GM03348 (cell line): ENCODE measurements at regions not wholly inside any gene's neighbourhood (a gene's known extent, or its start where the extent isn't known, plus 50 kb on each side); places are given as distances from the start of the nearest gene placed in this dataset.
"Not testable (repeated sequence)": the region's sequence is repeated elsewhere in the genome, so short reads cannot be mapped to it uniquely, and the experiment has no call there.

Experiments used
- DNase-seq: peaks from one replicate; pipeline ENCODE4 v3.0.0; 2012; ENCODE audit warnings: low spot score

- peak; percentile 29 for DNase-seq
Measured at GRCh38 chr6:4256969-4257368, 121.6 kb upstream of the ECI2 start.

DNA sequence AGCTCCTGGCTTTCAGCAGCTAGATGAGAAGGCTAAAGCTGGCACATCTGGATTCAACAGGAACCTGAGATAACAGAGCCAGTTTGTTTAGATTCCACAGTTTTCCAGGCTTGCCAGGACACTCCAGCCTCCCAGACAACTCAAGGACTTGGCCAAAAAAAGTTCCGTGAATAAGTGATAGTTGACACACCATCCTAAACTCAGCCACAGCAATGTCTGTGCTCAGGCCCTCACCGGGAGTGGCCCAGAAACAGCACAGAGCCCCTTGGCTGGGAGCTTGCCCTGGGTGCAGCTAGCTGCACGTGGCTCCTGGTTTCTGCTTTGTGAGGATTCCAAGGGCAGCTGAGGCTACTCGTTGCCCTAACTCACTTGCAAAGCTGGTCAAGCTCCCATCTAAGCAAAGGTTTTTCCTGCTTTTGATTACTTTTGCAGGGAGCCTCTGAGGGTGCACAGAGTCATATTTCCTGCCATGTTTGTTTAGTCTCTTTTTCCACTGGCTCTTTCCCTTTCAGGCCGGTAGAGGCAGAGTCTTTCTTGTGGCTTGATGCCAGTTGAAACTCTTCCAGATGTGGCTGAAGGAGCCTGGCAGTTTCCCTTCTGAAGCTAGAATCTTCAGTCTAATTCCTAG is 118.3 kb upstream of the ECI2 start:
- DNase-seq: peak; percentile 77

GRCh38 chr6:4252445-4252844 is 117.1 kb upstream of the ECI2 start:
- not testable (repeated sequence) for DNase-seq

GRCh38 chr6:4250645-4251044 is 115.3 kb upstream of the ECI2 start:
- DNase-seq: no peak

- not testable (repeated sequence) for DNase-seq
Measured at GRCh38 chr6:4243832-4244231, 108.5 kb upstream of the ECI2 start.

DNA sequence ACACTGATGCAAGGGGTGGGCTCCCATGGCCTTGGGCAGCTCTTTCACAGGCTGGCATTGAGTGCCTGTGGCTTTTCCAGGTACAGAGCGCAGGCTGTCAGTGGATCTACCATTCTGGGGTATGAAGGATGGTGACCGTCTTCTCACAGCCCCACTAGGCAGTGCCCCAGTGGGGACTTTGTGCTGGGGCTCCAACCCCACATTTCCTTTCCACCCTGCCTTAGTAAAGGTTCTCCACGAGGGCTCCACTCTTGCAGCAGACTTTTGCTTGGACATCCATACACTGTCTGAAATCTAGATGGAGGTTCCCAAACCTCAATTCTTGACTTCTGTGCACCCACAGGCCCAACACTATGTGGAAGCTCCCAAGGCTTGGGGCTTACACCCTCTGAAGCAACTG is 107.9 kb upstream of the ECI2 start:
- DNase-seq: no peak

DNA sequence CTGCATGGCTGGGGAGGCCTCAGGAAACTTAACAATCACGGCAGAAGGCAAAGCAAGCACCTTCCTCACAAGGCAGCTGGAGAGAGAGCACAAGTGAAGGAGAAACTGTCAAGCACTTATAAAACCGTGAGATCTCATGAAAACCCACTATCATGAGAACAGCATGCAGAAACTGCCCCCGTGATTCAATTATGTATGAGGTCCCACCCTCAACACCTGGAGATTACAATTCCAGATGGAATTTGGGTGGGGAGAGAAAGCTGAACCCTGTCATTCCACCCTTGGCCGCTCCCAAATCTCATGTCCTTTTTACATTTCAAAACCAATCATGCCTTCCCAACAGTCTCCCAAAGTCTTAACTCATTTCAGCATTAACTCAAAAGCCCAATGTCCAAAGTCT is 107.2 kb upstream of the ECI2 start:
- DNase-seq: no peak

DNA sequence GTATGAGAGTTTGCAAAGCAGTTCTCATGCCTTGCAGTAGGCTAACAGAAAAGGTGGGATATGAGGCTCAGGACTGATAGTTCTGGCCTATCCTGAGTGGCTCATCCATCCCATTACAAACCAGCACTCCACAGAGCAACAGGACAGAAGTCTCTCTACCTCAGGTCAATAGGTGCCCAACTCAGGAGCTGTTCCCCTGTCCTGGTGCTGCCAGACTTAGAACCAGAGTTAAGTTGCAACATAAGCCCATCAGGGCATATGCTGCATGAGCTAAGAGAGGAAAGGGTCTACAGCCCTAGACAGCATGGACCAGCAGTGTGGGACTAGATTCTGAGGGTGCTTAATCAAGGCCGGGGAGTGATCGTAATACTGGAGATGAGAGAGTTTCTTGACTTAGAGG is 104.8 kb upstream of the ECI2 start:
- no peak for DNase-seq

DNA sequence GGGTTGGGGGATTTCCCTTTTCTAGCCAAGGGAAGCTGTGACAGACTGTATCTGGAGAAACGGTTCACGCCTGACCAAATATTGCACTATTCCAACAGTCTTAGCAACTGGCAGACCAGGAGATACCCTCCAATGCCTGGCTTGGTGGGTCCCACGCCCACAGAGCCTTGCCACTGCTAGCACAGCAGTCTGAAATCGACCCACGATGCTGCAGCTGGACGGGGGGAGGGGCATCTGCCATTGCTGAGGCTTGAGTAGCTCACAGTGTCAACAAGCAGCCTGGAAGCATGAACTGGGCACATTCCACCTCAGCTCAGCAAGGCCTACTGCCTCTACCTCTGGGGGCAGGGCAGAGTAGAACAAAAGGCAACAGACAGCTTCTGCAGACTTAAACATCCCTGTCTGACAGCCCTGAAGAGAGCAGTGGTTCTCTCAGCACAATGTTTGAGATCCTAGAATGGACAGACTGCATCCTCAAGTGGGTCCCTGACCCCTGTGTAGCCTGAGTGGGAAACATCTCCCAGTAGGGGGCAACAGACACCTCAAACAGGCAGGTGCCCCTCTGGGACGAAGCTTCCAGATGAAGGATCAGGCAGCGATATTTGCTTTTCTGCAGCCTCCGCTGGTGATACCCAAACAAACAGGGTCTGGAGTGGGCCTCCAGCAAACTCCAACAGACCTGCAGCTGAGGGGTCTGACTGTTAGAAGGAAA is 89.9 kb upstream of the ECI2 start:
- no peak for DNase-seq

DNA sequence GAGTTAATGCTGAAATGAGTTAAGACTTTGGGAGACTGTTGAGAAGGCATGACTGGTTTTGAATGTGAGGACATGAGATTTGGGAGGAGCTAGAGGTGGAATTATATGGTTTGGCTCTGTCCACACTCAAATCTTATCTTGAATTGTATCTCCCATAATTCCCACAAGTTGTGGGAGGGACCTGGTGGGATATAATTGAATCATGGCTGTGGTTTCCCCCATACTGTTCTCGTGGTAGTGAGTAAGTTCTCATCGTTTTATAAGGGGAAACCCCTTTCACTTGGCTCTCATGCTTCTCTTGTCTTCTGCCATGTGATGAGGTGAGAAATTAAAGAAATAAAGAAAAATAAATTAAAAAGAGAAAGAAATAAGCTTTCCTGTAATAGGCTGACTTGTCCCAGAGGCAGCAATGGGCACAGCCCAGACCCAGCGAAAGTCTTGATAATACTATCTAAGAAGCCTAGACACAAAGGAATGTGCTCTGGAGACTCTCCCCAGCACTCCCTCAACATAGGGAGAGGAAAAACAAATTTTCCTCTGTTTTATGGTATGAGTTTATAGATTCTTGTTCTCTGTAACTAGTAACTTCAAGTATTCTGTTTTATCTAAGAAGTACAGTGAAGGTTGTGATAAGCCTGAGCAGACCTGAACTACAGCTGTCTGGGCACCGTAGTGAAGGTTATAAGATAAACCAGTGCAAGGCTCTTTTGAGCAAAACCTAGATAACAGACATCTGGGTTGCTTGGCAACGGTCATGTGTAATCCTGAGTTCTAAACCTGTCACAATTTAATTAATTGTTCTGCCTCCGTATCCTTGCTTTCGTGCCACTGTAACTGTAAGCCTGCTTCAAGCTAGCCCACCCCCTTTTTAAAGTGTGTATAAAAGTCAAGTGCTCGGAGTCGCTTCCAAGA is 88.9 kb upstream of the ECI2 start:
- no peak for DNase-seq

DNA sequence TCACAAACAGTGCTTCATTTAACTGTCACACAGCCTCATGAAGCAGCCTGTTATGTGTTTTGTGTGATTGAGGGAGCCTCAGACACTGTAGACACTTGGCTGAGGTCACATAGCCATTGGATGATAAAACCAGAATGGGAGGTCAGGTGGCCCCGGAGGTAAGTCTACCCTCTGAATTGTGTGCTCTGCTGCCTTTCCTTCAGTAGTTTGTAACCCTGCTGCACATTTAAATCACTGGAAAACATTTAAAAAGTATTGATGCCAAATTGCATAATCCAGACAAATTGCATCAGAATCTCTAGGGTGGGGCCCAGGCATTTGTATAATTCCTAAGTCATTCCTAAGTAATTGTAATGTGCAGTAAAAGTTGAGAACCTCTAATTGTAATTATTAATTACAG is 85.2 kb upstream of the ECI2 start:
- peak; percentile 54 for DNase-seq

DNA sequence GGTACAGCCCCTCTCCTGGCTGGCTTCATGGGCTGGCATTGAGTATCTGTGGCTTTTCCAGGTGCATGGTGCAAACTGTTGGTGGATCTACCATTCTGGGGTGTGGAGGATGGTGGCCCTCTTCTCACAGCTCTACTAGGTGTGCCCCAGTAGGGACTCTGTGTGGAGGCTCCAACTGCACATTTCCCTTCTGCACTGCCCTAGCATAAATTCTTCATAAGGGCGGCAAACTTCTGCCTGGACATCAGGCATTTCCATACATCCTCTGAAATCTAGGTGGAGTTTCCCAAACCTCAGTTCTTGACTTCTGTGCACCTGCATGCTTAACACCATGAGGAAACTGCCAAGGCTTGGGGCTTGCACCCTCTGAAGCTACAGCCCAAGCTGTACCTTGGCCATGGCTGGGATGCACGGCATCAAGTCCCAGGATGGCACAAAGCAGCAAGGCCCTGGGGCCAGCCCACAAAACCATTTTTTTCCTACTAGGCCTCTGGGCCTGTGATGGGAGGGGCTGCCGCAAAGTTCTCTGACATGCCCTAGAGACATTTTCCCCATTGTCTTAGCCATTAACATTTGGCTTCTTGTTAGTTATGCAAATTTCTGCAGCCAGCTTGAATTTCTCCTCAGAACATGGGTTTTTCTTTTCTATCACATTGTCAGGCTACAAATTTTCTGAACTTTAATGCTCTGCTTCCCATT is 83.4 kb upstream of the ECI2 start:
- not testable (repeated sequence) for DNase-seq

GRCh38 chr6:4212588-4212987 is 77.2 kb upstream of the ECI2 start:
- DNase-seq: no peak

GRCh38 chr6:4210629-4211419 is 75.4 kb upstream of the ECI2 start:
- DNase-seq: peak; percentile 77

GRCh38 chr6:4209196-4209595 is 73.8 kb upstream of the ECI2 start:
- DNase-seq: no peak

GRCh38 chr6:4208158-4208557 is 72.8 kb upstream of the ECI2 start:
- DNase-seq: no peak

DNA sequence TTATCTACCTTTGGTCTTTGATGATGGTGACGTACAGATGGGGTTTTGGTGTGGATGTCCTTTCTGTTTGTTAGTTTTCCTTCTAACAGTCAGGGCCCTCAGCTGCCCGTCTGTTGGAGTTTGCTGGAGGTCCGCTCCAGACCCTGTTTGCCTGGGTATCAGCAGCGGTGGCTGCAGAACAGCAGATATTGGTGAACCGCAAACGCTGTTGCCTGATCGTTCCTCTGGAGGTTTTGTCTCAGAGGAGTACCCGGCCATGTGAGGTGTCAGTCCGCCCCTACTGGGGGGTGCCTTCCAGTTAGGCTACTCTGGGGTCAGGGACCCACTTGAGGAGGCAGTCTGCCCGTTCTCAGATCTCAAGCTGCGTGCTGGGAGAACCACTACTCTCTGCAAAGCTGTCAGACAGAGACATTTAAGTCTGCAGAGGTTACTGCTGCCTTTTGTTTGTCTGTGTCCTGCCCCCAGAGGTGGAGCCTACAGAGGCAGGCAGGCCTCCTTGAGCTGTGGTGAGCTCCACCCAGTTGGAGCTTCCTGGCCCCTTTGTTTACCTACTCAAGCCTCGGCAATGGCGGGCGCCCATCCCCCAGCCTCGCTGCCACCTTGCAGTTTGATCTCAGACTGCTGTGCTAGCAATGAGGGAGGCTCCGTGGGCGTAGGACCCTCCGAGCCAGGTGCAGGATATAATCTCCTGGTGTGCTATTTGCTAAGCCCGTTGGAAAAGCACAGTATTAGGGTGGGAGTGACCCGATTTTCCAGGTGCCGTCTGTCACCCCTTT is 68.5 kb upstream of the ECI2 start:
- not testable (repeated sequence) for DNase-seq

- no peak for DNase-seq
Measured at GRCh38 chr6:4192627-4193026, 57.3 kb upstream of the ECI2 start.

- DNase-seq: peak; percentile 17
Measured at GRCh38 chr6:4192173-4192572, 56.8 kb upstream of the ECI2 start.

GRCh38 chr6:4191271-4191721 is 55.9 kb upstream of the ECI2 start:
- DNase-seq: no peak

DNA sequence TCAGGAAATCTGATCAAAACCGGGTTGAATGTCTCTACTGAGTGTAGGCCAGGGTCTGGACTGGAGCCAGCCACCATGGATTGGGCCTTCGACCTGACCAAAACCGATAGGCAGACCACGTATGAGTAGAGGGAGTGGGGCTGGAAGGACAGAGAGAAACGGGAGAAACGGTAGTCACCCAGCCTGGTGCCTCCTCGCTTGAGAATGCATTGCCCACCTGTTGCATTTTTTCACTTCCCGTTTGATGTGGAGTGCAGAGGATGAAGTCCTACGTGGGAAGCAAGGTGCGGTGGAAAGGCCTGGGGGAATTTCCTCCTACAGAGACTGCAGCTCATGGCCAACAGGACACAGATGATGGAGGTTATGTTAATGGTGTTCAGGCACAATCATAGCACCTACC is 53.9 kb upstream of the ECI2 start:
- no peak for DNase-seq
